GM12878 (cell line): ENCODE measurements at regions not wholly inside any gene's neighbourhood (a gene's known extent, or its start where the extent isn't known, plus 50 kb on each side); places are given as distances from the start of the nearest gene placed in this dataset.
"Not testable (repeated sequence)": the region's sequence is repeated elsewhere in the genome, so short reads cannot be mapped to it uniquely, and the experiment has no call there.

Experiments
- ATAC-seq: fragments of 200-7000 bp; cut with Tn5 transposase; 3 replicates; pipeline ENCODE4 v1.9.1; 2020; ENCODE audit warnings: mild to moderate bottlenecking, moderate library complexity
- BruUV-seq: library from RNA; stranded (reverse); fragments of 400-500 nt; replicated peaks from 2 replicates; lab custom pipeline; 2021; lab: Mats Ljungman, UMichigan
- CTCF ChIA-PET: fragments of 300-600 bp; sonication (Branson Sonifier 250); formaldehyde crosslinking; extraction: SDS; loops from one replicate; lab custom pipeline; 2021; ENCODE audit warnings: inconsistent platforms; lab: Yijun Ruan, JAX
- POLR2A ChIA-PET: fragments of 350-600 bp; formaldehyde crosslinking; extraction: SDS; loops from one replicate; lab custom pipeline; 2021; ENCODE audit warnings: inconsistent platforms; lab: Charles Lee
- RAD21 ChIA-PET: fragments of 300-600 bp; sonication (Branson Sonifier 250); formaldehyde crosslinking; loops from one replicate; lab custom pipeline; 2023; ENCODE audit warnings: antibody characterized with exemption; ENCODE audit not compliant: unreplicated experiment; lab: Charles Lee
- SMC1A ChIA-PET: fragments of 300-600 bp; sonication (Branson Sonifier 250); formaldehyde crosslinking; loops from one replicate; lab custom pipeline; 2023; ENCODE audit not compliant: unreplicated experiment, uncharacterized antibody; lab: Charles Lee
- DNase-seq: peaks from one replicate; pipeline ENCODE4 v3.0.0-alpha.2; 2011; ENCODE audit warnings: low read depth, low spot score
- FAIRE-seq: peaks from 3 replicates; lab custom pipeline; 2011; peaks lifted over from hg19 to GRCh38; lab: Jason Lieb, UNC
- H2AFZ ChIP-seq: 2 replicates; pipeline ENCODE4 v1.6.0; 2011; ENCODE audit warnings: low read depth, low read length, control low read depth; ENCODE audit not compliant: control insufficient read depth
- H3K27ac ChIP-seq: 2 replicates; pipeline ENCODE4 v1.5.1; 2011; ENCODE audit warnings: control low read depth; ENCODE audit not compliant: control insufficient read depth, insufficient read depth
- H3K27me3 ChIP-seq, 2 experiments: replicated peaks in 1 of 2; 2 replicates each; pipeline versions ENCODE4 v1.6.0 to v1.6.1; 2011; ENCODE audit warnings: low read length in 1 of 2; ENCODE audit not compliant: control insufficient read depth in 2 of 2, insufficient read depth in 2 of 2
- H3K36me3 ChIP-seq, 2 experiments: 2 replicates each; pipeline ENCODE4 v1.5.1; 2011; ENCODE audit warnings: low read length in 1 of 2; ENCODE audit not compliant: control insufficient read depth in 2 of 2, insufficient read depth in 2 of 2
- H3K4me1 ChIP-seq: 2 replicates; pipeline ENCODE4 v1.6.1; 2011; ENCODE audit warnings: mild to moderate bottlenecking, low read length, moderate library complexity, mixed read lengths; ENCODE audit not compliant: control insufficient read depth, insufficient read depth
- H3K4me2 ChIP-seq: 2 replicates; pipeline ENCODE4 v1.6.0; 2011; ENCODE audit warnings: control low read depth; ENCODE audit not compliant: control insufficient read depth, insufficient read depth
- H3K4me3 ChIP-seq: fragments of 200-600 bp; sonication (generic); 2 replicates; pipeline ENCODE4 v1.5.1; 2016
- H3K79me2 ChIP-seq: 2 replicates; pipeline ENCODE4 v1.6.0; 2011; ENCODE audit warnings: low read length; ENCODE audit not compliant: control insufficient read depth, insufficient read depth
- H3K9ac ChIP-seq: 2 replicates; pipeline ENCODE4 v1.8.0; 2011; ENCODE audit warnings: low read length, control low read depth, mixed read lengths; ENCODE audit not compliant: control insufficient read depth, insufficient read depth
- H3K9me3 ChIP-seq: replicated peaks from 3 replicates; pipeline ENCODE4 v1.5.1; 2011; ENCODE audit warnings: mild to moderate bottlenecking, low read length; ENCODE audit not compliant: control insufficient read depth, insufficient read depth
- H4K20me1 ChIP-seq: 2 replicates; pipeline ENCODE4 v1.6.0; 2011; ENCODE audit not compliant: control insufficient read depth, insufficient read depth
- BHLHE40 ChIP-seq, 2 experiments: fragments of 450-650 bp in 1 of 2; IDR thresholded peaks; 2 replicates each; pipeline ENCODE4 v1.6.1; 2011 to 2017; ENCODE audit warnings: low read depth in 2 of 2, borderline replicate concordance in 1 of 2, improper control_type of control experiment in 1 of 2, low read length in 1 of 2, mild to moderate bottlenecking in 1 of 2
- CREM ChIP-seq: IDR thresholded peaks from 2 replicates; pipeline ENCODE4 v1.6.1; 2014; ENCODE audit warnings: antibody characterized with exemption, low read depth
- CTCF ChIP-seq, 3 experiments: IDR thresholded peaks in 2 of 3; conservative IDR thresholded peaks in 1 of 3; 2 replicates each; pipeline ENCODE4 v1.5.1; 2011; ENCODE audit warnings: low read depth in 3 of 3, low read length in 3 of 3, mild to moderate bottlenecking in 3 of 3, control low read depth in 2 of 3, moderate library complexity in 2 of 3, inconsistent platforms in 1 of 3, mixed read lengths in 1 of 3; ENCODE audit not compliant: control insufficient read depth in 2 of 3, insufficient read depth in 1 of 3; ENCODE audit errors: extremely low read depth in 1 of 3
- FOXM1 ChIP-seq: IDR thresholded peaks from 2 replicates; pipeline ENCODE4 v1.6.1; 2012; ENCODE audit warnings: low read depth, mild to moderate bottlenecking, inconsistent platforms, low read length, moderate library complexity
- JUNB ChIP-seq: IDR thresholded peaks from 2 replicates; pipeline ENCODE4 v1.6.1; 2016; ENCODE audit warnings: antibody characterized with exemption, mild to moderate bottlenecking
- MEF2A ChIP-seq: IDR thresholded peaks from 2 replicates; pipeline ENCODE4 v1.6.1; 2011; ENCODE audit warnings: low read depth, mild to moderate bottlenecking, low read length, moderate library complexity; ENCODE audit not compliant: insufficient read depth
- NFIC ChIP-seq: IDR thresholded peaks from 2 replicates; pipeline ENCODE4 v1.6.1; 2012; ENCODE audit warnings: low read depth, mild to moderate bottlenecking, inconsistent platforms, low read length, moderate library complexity
- PAX5 ChIP-seq: IDR thresholded peaks from 2 replicates; pipeline ENCODE4 v1.6.1; 2011; ENCODE audit warnings: low read depth, low read length, borderline replicate concordance
- RUNX3 ChIP-seq: IDR thresholded peaks from 2 replicates; pipeline ENCODE4 v1.6.1; 2012; ENCODE audit warnings: low read length, inconsistent platforms
- TCF12 ChIP-seq: IDR thresholded peaks from 2 replicates; pipeline ENCODE4 v1.6.1; 2011; ENCODE audit warnings: low read depth, mild to moderate bottlenecking, low read length
- TCF3 ChIP-seq: IDR thresholded peaks from 2 replicates; pipeline ENCODE4 v1.6.1; 2012; ENCODE audit warnings: low read depth, mild to moderate bottlenecking, low read length, borderline replicate concordance; ENCODE audit not compliant: insufficient read depth
- ZBED1 ChIP-seq: IDR thresholded peaks from 2 replicates; pipeline ENCODE4 v1.6.1; 2016; ENCODE audit warnings: borderline replicate concordance
- WGBS: methylation state at CpG from one replicate; pipeline ENCODE4 v1.1.6; 2016; ENCODE audit warnings: low lambda C conversion rate; ENCODE audit not compliant: insufficient replicate concordance, insufficient coverage; ENCODE audit errors: missing lambda C conversion rate; 5-methylcytosine and 5-hydroxymethylcytosine counted together
- in situ Hi-C: fragments of 300-500 bp; cut with MboI; formaldehyde crosslinking; loops from 9 replicates; pipeline ENCODE4 v1.14.3; 2018; ENCODE audit warnings: mixed read lengths
- intact Hi-C: fragments of 100-400 bp; cut with micrococcal nuclease; formaldehyde crosslinking; loops from one replicate; pipeline ENCODE4 v1.14.2; 2022; ENCODE audit not compliant: unreplicated experiment

- intact Hi-C loops, DNase-seq, SMC1A ChIA-PET, RAD21 ChIA-PET, H3K9ac ChIP-seq, H4K20me1 ChIP-seq, H3K36me3 ChIP-seq, H3K4me3 ChIP-seq: not testable (repeated sequence)
- H3K4me1 ChIP-seq = peaks cover 13% of the 10 kb centered on the region
- peak; percentile 47 for FAIRE-seq
- TF ChIP-seq FOXM1 (0 out of 2 replicates have a peak, but pooled peaks have one; percentile 29), BHLHE40 (IDR thresholded peaks at IDR 0.05; ENCODE audit: borderline replicate concordance in 1 of 2, low read depth in 2 of 2, low read length in 1 of 2) (peak in 1 of 2 experiments; percentile 37; a peak in 2 of 4 replicates), PAX5 (0 out of 2 replicates have a peak, but pooled peaks have one; percentile 2), CTCF (IDR thresholded peaks at IDR 0.05 in 2 of 3, conservative IDR thresholded peaks at IDR 0.05 in 1 of 3; ENCODE audit: control insufficient read depth in 2 of 3, extremely low read depth in 1 of 3, insufficient read depth in 1 of 3, low read depth in 3 of 3, low read length in 3 of 3) (peak in 1 of 3 experiments; percentile 13; a peak in 1 of 6 replicates), JUNB (peak; percentile 54), TCF12 (peak; percentile 64; the same call in 1 of the 2 replicates), NFIC (0 out of 2 replicates have a peak, but pooled peaks have one; percentile 38), TCF3 (0 out of 2 replicates have a peak, but pooled peaks have one; percentile 70), ZBED1 (0 out of 2 replicates have a peak, but pooled peaks have one; percentile 57), MEF2A (peak; percentile 51; the same call in 1 of the 2 replicates), CREM (0 out of 2 replicates have a peak, but pooled peaks have one; percentile 24), RUNX3 (peak; percentile 37; the same call in 1 of the 2 replicates)
- TF ChIP-seq, all 136 proteins: peak for 12; not testable (repeated sequence) for 124
- peak; percentile 69 for ATAC-seq
- Histone ChIP-seq H3K27ac (peak overlapping the region; percentile 67), H3K4me2 (peak overlapping the region; percentile 42; the same call in 1 of the 2 replicates)
- H2AFZ ChIP-seq, H3K27me3 ChIP-seq, POLR2A ChIA-PET, in situ Hi-C loops, H3K79me2 ChIP-seq, H3K9me3 ChIP-seq: not testable (repeated sequence)
- BruUV-seq = TSS peak; percentile 64
- WGBS = 3% methylated on average over 22 of the region's 25 CpGs
- CTCF ChIA-PET = interaction anchor here (0.6 kb wide), 1 partner anchor 738 kb away, joined by 3 read pairs; no protein-coding TSS in a partner anchor
Measured at GRCh38 chr2:87470381-87471380, 277.2 kb upstream of the PLGLB2 start.

- 47% methylated on average over 1 of the region's 3 CpGs for WGBS
- RAD21 ChIA-PET, H3K36me3 ChIP-seq, H3K79me2 ChIP-seq, H3K27me3 ChIP-seq, ATAC-seq, H3K27ac ChIP-seq, H2AFZ ChIP-seq, H3K4me3 ChIP-seq, H4K20me1 ChIP-seq, in situ Hi-C loops, FAIRE-seq, BruUV-seq, H3K9me3 ChIP-seq, H3K9ac ChIP-seq, POLR2A ChIA-PET, SMC1A ChIA-PET, intact Hi-C loops, DNase-seq: not testable (repeated sequence)
- CTCF ChIA-PET = interaction anchor here (0.6 kb wide), 1 partner anchor 737 kb away, joined by 3 read pairs; no protein-coding TSS in a partner anchor
- Histone ChIP-seq H3K4me2 (peak overlapping the region; percentile 42; the same call in 1 of the 2 replicates), H3K4me1 (peaks cover 14% of the 10 kb centered on the region)
Measured at GRCh38 chr2:87471478-87471877, 276.4 kb upstream of the PLGLB2 start.
